ENCODE measurements at regions not wholly inside any gene's neighbourhood (a gene's known extent, or its start where the extent isn't known, plus 50 kb on each side); places are given as distances from the start of the nearest gene placed in this dataset.

DNA sequence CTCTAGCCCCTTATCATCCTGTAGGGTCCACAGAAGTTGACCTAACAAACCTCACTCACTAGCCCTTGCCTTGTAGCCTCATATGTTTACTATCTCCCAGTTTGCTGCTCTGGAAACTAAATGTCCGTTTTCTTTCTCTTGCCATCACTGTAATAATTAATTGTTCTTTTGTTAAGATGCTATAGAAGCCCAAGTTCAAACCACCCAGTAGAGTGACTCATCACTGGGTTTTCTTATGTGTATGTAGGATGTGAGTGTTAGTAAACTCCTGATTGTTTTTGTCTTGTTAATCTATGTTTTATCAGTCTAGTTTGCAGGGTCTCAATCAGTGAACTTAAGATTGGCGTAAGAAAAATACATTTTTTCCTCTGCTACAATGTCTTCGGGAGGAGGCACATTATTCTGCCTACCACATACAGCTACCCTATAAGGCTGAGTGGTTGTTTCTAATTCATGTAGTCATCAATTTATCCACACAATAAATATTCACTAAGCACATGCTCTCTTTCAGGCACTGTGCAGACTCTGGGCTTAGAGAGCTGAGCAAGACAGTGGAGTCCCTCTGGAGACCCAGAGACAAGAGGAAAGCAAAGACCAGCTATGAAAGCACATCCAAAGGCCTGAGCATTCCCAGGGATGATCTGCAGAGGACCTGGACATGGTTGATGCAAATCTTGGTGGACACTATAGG, 474.1 kb upstream of the AKR1E2 start:
- TF ChIP-seq CREB1 (IDR thresholded peaks at IDR 0.05; ENCODE audit: low read depth) (no peak), YY1 (IDR thresholded peaks at IDR 0.05; ENCODE audit: low read depth) (no peak), NFIC (IDR thresholded peaks at IDR 0.05) (no peak), ZBTB7A (IDR thresholded peaks at IDR 0.05; ENCODE audit: low read depth) (no peak), EGR1 (IDR thresholded peaks at IDR 0.05) (no peak), EP300 (IDR thresholded peaks at IDR 0.05; ENCODE audit: borderline replicate concordance) (no peak), TCF12 (IDR thresholded peaks at IDR 0.05; ENCODE audit: low read depth) (no peak), TEAD4 (IDR thresholded peaks at IDR 0.05) (no peak), CEBPB (IDR thresholded peaks at IDR 0.05) (no peak), FOXM1 (IDR thresholded peaks at IDR 0.05; ENCODE audit: borderline replicate concordance, low read depth) (no peak), RAD21 (IDR thresholded peaks at IDR 0.05; ENCODE audit: low read depth) (no peak), TAF1 (IDR thresholded peaks at IDR 0.05; ENCODE audit: low read depth) (no peak)
- TF ChIP-seq, protein P1, sequence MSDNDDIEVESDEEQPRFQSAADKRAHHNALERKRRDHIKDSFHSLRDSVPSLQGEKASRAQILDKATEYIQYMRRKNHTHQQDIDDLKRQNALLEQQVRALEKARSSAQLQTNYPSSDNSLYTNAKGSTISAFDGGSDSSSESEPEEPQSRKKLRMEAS (IDR thresholded peaks at IDR 0.05) = no peak
- TF ChIP-seq, protein P2, sequence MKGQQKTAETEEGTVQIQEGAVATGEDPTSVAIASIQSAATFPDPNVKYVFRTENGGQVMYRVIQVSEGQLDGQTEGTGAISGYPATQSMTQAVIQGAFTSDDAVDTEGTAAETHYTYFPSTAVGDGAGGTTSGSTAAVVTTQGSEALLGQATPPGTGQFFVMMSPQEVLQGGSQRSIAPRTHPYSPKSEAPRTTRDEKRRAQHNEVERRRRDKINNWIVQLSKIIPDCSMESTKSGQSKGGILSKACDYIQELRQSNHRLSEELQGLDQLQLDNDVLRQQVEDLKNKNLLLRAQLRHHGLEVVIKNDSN (IDR thresholded peaks at IDR 0.05) = no peak
- TF ChIP-seq, protein P3, sequence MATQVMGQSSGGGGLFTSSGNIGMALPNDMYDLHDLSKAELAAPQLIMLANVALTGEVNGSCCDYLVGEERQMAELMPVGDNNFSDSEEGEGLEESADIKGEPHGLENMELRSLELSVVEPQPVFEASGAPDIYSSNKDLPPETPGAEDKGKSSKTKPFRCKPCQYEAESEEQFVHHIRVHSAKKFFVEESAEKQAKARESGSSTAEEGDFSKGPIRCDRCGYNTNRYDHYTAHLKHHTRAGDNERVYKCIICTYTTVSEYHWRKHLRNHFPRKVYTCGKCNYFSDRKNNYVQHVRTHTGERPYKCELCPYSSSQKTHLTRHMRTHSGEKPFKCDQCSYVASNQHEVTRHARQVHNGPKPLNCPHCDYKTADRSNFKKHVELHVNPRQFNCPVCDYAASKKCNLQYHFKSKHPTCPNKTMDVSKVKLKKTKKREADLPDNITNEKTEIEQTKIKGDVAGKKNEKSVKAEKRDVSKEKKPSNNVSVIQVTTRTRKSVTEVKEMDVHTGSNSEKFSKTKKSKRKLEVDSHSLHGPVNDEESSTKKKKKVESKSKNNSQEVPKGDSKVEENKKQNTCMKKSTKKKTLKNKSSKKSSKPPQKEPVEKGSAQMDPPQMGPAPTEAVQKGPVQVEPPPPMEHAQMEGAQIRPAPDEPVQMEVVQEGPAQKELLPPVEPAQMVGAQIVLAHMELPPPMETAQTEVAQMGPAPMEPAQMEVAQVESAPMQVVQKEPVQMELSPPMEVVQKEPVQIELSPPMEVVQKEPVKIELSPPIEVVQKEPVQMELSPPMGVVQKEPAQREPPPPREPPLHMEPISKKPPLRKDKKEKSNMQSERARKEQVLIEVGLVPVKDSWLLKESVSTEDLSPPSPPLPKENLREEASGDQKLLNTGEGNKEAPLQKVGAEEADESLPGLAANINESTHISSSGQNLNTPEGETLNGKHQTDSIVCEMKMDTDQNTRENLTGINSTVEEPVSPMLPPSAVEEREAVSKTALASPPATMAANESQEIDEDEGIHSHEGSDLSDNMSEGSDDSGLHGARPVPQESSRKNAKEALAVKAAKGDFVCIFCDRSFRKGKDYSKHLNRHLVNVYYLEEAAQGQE (IDR thresholded peaks at IDR 0.05; ENCODE audit: low read depth) = no peak

DNA sequence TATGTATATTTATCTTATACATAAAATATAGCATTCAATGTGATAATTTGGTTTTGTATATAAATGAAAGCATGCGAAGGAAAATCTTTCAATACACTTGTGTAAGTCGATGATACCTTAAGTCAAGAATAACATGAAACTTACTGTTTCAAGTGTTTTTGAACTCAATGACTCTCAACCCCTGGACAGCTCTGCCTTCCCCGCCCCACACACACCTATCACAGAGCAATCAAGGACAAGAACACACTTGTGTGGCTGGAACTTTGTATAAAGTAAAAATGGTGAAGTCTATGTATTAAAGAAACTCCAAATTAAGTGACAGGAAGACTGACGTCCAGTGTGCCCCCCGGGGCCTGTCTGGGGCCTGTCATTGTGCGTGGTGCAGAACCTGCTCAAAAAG, 478.6 kb upstream of the AKR1E2 start:
- TF ChIP-seq ZBTB7A (IDR thresholded peaks at IDR 0.05; ENCODE audit: low read depth) (no peak), YY1 (IDR thresholded peaks at IDR 0.05; ENCODE audit: low read depth) (no peak), EGR1 (IDR thresholded peaks at IDR 0.05) (no peak), TAF1 (IDR thresholded peaks at IDR 0.05; ENCODE audit: low read depth) (no peak), FOXM1 (IDR thresholded peaks at IDR 0.05; ENCODE audit: borderline replicate concordance, low read depth) (no peak), CREB1 (IDR thresholded peaks at IDR 0.05; ENCODE audit: low read depth) (no peak), NFIC (IDR thresholded peaks at IDR 0.05) (no peak), TEAD4 (IDR thresholded peaks at IDR 0.05) (no peak), RAD21 (IDR thresholded peaks at IDR 0.05; ENCODE audit: low read depth) (no peak), TCF12 (IDR thresholded peaks at IDR 0.05; ENCODE audit: low read depth) (no peak)
- TF ChIP-seq, protein P3 (IDR thresholded peaks at IDR 0.05; ENCODE audit: low read depth) = no peak
- TF ChIP-seq, protein P1 (IDR thresholded peaks at IDR 0.05) = no peak
- TF ChIP-seq, protein P2 (IDR thresholded peaks at IDR 0.05) = no peak

DNA sequence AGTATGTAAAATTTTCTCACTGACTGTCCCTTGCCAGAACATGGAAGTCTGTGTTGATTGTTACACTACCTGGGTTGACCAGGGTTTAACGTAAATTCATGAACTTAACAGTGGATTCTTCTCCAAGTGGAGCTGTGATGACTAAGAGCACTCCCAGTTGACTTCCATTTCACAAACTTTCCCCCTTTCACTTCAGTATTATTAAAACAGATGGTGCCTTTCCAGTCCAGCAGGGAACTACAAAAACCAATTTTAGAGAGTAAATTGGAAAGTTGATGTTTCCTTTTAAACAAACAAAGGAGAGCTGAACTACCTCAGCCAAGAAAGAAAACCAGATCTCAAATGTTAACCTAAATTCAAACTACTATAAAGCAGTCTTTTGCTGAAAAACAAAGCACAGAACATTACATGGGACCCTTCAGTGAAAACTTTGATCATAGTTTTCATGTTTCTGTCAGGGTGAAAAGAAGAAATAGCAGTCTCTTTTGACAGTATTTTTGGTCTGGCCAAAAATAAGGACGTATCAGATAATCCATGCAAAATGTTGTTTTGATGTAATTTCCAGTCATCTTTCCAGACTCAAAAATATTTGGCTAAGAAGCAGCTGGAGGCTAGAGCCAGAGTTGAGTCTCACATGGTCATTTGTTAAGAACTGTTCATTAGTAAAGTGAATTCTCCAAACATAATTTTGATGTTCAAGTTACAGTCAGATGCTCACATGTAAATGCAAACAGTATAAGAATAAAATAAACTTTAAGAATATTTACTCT, 479.9 kb upstream of the AKR1E2 start:
- TF ChIP-seq TAF1 (IDR thresholded peaks at IDR 0.05; ENCODE audit: low read depth) (no peak), FOXM1 (IDR thresholded peaks at IDR 0.05; ENCODE audit: borderline replicate concordance, low read depth) (no peak), YY1 (IDR thresholded peaks at IDR 0.05; ENCODE audit: low read depth) (no peak), CEBPB (IDR thresholded peaks at IDR 0.05) (no peak), RAD21 (IDR thresholded peaks at IDR 0.05; ENCODE audit: low read depth) (no peak), ZBTB7A (IDR thresholded peaks at IDR 0.05; ENCODE audit: low read depth) (no peak), TEAD4 (IDR thresholded peaks at IDR 0.05) (no peak), NFIC (IDR thresholded peaks at IDR 0.05) (no peak), TCF12 (IDR thresholded peaks at IDR 0.05; ENCODE audit: low read depth) (no peak), EP300 (IDR thresholded peaks at IDR 0.05; ENCODE audit: borderline replicate concordance) (no peak)
- TF ChIP-seq, protein P1 (IDR thresholded peaks at IDR 0.05) = no peak
- TF ChIP-seq, protein P2 (IDR thresholded peaks at IDR 0.05) = no peak
- TF ChIP-seq, protein P3 (IDR thresholded peaks at IDR 0.05; ENCODE audit: low read depth) = no peak

Data from Ishikawa (cell line).